ENCODE measurements at regions not wholly inside any gene's neighbourhood (a gene's known extent, or its start where the extent isn't known, plus 50 kb on each side); places are given as distances from the start of the nearest gene placed in this dataset.

DNA sequence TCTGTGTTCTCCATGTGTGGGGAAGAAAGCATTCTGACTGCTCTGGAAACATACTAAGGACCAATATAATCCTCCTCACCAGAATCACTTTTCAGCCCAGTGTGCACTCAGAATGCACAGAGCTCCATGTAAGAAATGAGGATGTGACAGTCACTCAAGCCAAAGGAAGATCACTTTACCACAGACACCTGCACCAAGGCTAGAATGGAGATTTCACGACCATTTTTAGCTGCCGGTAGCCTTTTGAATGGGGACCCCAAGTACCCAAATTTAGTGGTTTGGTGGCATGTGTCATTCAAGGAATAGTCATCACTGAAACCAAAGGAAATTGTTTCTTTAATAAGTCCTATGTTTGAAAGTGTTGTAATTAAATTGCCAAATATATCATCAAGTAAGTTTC lies 613.2 kb upstream of the ACVR2A start:
- Histone ChIP-seq H3K4me3 (ENCODE audit: low read length) (no peak overlapping the region), H3K9me3 (ENCODE audit: control insufficient read depth in 1 of 2, insufficient read depth in 1 of 2, low read length in 2 of 2) (no peaks in the 10 kb centered on the region), H3K27me3 (ENCODE audit: control insufficient read depth in 1 of 2, insufficient read depth in 2 of 2, low read length in 2 of 2) (no peaks in the 10 kb centered on the region), H3K36me3 (ENCODE audit: insufficient read depth, low read length) (no peaks in the 10 kb centered on the region), H3K27ac (ENCODE audit: low read depth in 1 of 2, low read length in 2 of 2) (no peak overlapping the region), H3K4me1 (ENCODE audit: insufficient read depth, low read length) (no peaks in the 10 kb centered on the region)
- Mint-ChIP-seq H3K27me3 (no peaks in the 10 kb centered on the region), H3K4me1 (ENCODE audit: low read depth) (no peaks in the 10 kb centered on the region), H3K9me3 (no peaks in the 10 kb centered on the region), H3K36me3 (ENCODE audit: low read depth) (no peaks in the 10 kb centered on the region), H3K27ac (no peak overlapping the region), H3K4me3 (no peak overlapping the region)
- ATAC-seq (ENCODE audit: poor library complexity) (no peak), DNase-seq (no peak)
- TF ChIP-seq, protein P1, sequence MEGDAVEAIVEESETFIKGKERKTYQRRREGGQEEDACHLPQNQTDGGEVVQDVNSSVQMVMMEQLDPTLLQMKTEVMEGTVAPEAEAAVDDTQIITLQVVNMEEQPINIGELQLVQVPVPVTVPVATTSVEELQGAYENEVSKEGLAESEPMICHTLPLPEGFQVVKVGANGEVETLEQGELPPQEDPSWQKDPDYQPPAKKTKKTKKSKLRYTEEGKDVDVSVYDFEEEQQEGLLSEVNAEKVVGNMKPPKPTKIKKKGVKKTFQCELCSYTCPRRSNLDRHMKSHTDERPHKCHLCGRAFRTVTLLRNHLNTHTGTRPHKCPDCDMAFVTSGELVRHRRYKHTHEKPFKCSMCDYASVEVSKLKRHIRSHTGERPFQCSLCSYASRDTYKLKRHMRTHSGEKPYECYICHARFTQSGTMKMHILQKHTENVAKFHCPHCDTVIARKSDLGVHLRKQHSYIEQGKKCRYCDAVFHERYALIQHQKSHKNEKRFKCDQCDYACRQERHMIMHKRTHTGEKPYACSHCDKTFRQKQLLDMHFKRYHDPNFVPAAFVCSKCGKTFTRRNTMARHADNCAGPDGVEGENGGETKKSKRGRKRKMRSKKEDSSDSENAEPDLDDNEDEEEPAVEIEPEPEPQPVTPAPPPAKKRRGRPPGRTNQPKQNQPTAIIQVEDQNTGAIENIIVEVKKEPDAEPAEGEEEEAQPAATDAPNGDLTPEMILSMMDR (IDR thresholded peaks at IDR 0.05) = no peak
- POLR2A ChIA-PET = no interaction called here
- CTCF ChIA-PET = no interaction called here
- intact Hi-C loops (cut with DNase I, micrococcal nuclease) = no loop called here

DNA sequence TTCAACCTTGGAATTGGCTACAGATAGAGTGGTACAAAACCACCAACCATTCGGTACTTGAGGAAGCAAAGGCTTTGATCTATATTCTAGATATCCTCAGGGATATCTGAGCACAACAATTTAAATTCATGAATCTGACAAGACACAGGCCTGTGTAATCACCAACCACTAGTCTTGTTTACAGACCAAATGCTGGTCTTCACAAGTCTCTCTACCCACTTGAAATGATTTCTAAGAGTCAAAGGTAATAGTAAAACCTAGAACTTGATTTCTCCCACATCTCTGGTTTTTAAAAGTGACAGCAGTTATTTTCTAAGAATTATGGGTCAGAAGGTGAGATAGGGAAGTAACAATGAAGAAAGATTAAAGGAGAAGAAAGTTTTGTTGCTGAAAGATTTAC lies 613.7 kb upstream of the ACVR2A start:
- intact Hi-C loops (cut with DNase I, micrococcal nuclease) = no loop called here
- H3K27ac Mint-ChIP-seq = no peak overlapping the region
- H3K27me3 ChIP-seq (ENCODE audit: control insufficient read depth in 1 of 2, insufficient read depth in 2 of 2, low read length in 2 of 2) = no peaks in the 10 kb centered on the region

DNA sequence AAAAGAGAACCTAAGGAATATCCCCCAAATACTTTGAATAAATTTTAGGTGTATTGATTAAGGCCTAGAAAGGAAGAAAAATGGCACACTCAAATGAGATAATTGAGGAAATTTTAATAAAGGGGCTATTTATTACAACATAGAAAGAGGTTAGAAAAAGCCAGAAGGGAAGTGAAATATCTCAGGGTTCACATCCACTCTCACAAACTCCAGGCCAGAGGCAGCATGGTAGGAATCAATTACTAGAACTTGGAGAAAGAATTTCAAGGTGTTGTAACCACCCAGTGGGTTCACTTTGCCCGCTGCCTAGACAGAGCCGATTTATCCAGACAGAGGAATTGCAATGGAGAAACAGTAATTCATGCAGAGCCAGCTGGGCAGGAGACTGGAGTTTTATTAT lies 617.5 kb upstream of the ACVR2A start:
- no peaks in the 10 kb centered on the region for H3K27me3 Mint-ChIP-seq
- POLR2A ChIA-PET = no interaction called here
- H3K4me3 ChIP-seq (ENCODE audit: low read length) = no peak overlapping the region
- H3K27ac ChIP-seq (ENCODE audit: low read depth in 1 of 2, low read length in 2 of 2) = no peak overlapping the region
- no peak for DNase-seq
- no peaks in the 10 kb centered on the region for H3K36me3 ChIP-seq (ENCODE audit: insufficient read depth, low read length)
- intact Hi-C loops (cut with DNase I, micrococcal nuclease) = no loop called here
- no peaks in the 10 kb centered on the region for H3K4me1 Mint-ChIP-seq (ENCODE audit: low read depth)
- H3K27ac Mint-ChIP-seq = no peak overlapping the region
- no peak overlapping the region for H3K4me3 Mint-ChIP-seq
- H3K36me3 Mint-ChIP-seq (ENCODE audit: low read depth) = no peaks in the 10 kb centered on the region
- TF ChIP-seq, protein P1 (IDR thresholded peaks at IDR 0.05) = no peak
- no peaks in the 10 kb centered on the region for H3K9me3 ChIP-seq (ENCODE audit: control insufficient read depth in 1 of 2, insufficient read depth in 1 of 2, low read length in 2 of 2)
- no peak for ATAC-seq (ENCODE audit: poor library complexity)
- CTCF ChIA-PET = no interaction called here
- no peaks in the 10 kb centered on the region for H3K27me3 ChIP-seq (ENCODE audit: control insufficient read depth in 1 of 2, insufficient read depth in 2 of 2, low read length in 2 of 2)
- H3K9me3 Mint-ChIP-seq = no peaks in the 10 kb centered on the region
- H3K4me1 ChIP-seq (ENCODE audit: insufficient read depth, low read length) = no peaks in the 10 kb centered on the region

More for the DNA sequence above, 613.7 kb upstream of the ACVR2A start:
- H3K4me3 Mint-ChIP-seq = no peak overlapping the region
- DNase-seq (no peak), ATAC-seq (ENCODE audit: poor library complexity) (no peak)
- H3K4me1 Mint-ChIP-seq (ENCODE audit: low read depth) = no peaks in the 10 kb centered on the region
- H3K4me3 ChIP-seq (ENCODE audit: low read length) = no peak overlapping the region
- no peak overlapping the region for H3K27ac ChIP-seq (ENCODE audit: low read depth in 1 of 2, low read length in 2 of 2)
- no peaks in the 10 kb centered on the region for H3K27me3 Mint-ChIP-seq
- H3K36me3 Mint-ChIP-seq (ENCODE audit: low read depth) = no peaks in the 10 kb centered on the region
- H3K9me3 Mint-ChIP-seq = no peaks in the 10 kb centered on the region
- TF ChIP-seq, protein P1 (IDR thresholded peaks at IDR 0.05) = no peak
- H3K4me1 ChIP-seq (ENCODE audit: insufficient read depth, low read length) = no peaks in the 10 kb centered on the region
- H3K36me3 ChIP-seq (ENCODE audit: insufficient read depth, low read length) = no peaks in the 10 kb centered on the region
- no peaks in the 10 kb centered on the region for H3K9me3 ChIP-seq (ENCODE audit: control insufficient read depth in 1 of 2, insufficient read depth in 1 of 2, low read length in 2 of 2)
- ChIA-PET POLR2A (no interaction called here), CTCF (no interaction called here)
